ENCODE measurements at regions not wholly inside any gene's neighbourhood (a gene's known extent, or its start where the extent isn't known, plus 50 kb on each side); places are given as distances from the start of the nearest gene placed in this dataset.

DNA sequence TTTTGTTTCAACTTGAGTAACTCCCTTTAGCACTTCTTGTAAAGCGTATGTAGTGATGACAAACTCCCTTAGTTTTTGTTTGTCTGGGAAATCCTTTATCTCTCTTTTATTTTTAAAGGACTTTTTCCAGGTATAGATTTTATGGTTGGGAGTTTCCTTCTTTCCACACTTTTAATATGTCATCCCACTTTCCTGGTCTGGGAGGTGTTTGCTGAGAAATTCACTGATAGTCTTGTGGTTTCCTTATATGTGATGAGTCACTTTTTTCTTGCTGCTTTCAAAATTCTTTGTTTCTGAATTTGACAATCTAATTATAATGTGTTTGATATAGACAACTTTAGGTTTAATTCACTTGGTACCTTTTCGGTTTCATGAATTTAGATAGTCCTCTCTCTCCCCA is 353.9 kb downstream of the GPAT3 start:
- no peak overlapping the region for H2AFZ ChIP-seq (ENCODE audit: low read length)
- no peak overlapping the region for H4K8ac ChIP-seq (replicated peaks; ENCODE audit: insufficient read length, low read depth, low read length)
- no peak overlapping the region for H3K9ac ChIP-seq (ENCODE audit: extremely low read depth, insufficient read length, low read length)
- no peak overlapping the region for H2BK12ac ChIP-seq (ENCODE audit: insufficient read length, low read depth, low read length)
- H3K4me2 ChIP-seq (ENCODE audit: insufficient read depth, insufficient read length, low read length): no peak overlapping the region
- no peak overlapping the region for H3K4me3 Mint-ChIP-seq
- H3K14ac ChIP-seq (ENCODE audit: insufficient read depth, low read length): no peak overlapping the region
- no peaks in the 10 kb centered on the region for H3K27me3 Mint-ChIP-seq (ENCODE audit: low read depth)
- H2AK5ac ChIP-seq (ENCODE audit: insufficient read length, low read length): no peak overlapping the region
- no peak overlapping the region for H3K27ac ChIP-seq (ENCODE audit: insufficient read length, low read depth, low read length)
- TF ChIP-seq, protein P1, sequence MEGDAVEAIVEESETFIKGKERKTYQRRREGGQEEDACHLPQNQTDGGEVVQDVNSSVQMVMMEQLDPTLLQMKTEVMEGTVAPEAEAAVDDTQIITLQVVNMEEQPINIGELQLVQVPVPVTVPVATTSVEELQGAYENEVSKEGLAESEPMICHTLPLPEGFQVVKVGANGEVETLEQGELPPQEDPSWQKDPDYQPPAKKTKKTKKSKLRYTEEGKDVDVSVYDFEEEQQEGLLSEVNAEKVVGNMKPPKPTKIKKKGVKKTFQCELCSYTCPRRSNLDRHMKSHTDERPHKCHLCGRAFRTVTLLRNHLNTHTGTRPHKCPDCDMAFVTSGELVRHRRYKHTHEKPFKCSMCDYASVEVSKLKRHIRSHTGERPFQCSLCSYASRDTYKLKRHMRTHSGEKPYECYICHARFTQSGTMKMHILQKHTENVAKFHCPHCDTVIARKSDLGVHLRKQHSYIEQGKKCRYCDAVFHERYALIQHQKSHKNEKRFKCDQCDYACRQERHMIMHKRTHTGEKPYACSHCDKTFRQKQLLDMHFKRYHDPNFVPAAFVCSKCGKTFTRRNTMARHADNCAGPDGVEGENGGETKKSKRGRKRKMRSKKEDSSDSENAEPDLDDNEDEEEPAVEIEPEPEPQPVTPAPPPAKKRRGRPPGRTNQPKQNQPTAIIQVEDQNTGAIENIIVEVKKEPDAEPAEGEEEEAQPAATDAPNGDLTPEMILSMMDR (conservative IDR thresholded peaks at IDR 0.05): no peak
- H3K4ac ChIP-seq (ENCODE audit: low read depth, low read length): no peak overlapping the region
- no peak overlapping the region for H3T11ph ChIP-seq (ENCODE audit: low read length)
- no peaks in the 10 kb centered on the region for H3K9me3 Mint-ChIP-seq
- no peak overlapping the region for H2BK15ac ChIP-seq (ENCODE audit: low read depth, low read length)
- no peaks in the 10 kb centered on the region for H3K23me2 ChIP-seq (ENCODE audit: insufficient read length, low read depth, low read length, poor library complexity, severe bottlenecking)
- H3K56ac ChIP-seq (ENCODE audit: insufficient read length, low read depth, low read length): no peak overlapping the region
- no peak overlapping the region for H3K23ac ChIP-seq (ENCODE audit: insufficient read length, low read depth, low read length)
- peaks cover 14 to 19% of the 10 kb centered on the region in 2 experiments for H3K4me1 Mint-ChIP-seq
- no peak overlapping the region for H2BK120ac ChIP-seq (ENCODE audit: low read depth, low read length, poor library complexity, severe bottlenecking)
- H2BK20ac ChIP-seq (ENCODE audit: low read depth, low read length, poor library complexity, severe bottlenecking): no peak overlapping the region
- H3K18ac ChIP-seq (ENCODE audit: insufficient read length, low read depth, low read length): no peak overlapping the region
- no peak overlapping the region for H2BK5ac ChIP-seq (ENCODE audit: insufficient read length, low read length)
- H4K5ac ChIP-seq (ENCODE audit: insufficient read length, low read depth, low read length): no peak overlapping the region
- no peak overlapping the region for H3K27ac Mint-ChIP-seq
- DNase-seq: no peak
- H3K79me2 ChIP-seq (ENCODE audit: insufficient read depth, low read length): no peaks in the 10 kb centered on the region
- H3K27me3 ChIP-seq (ENCODE audit: insufficient read depth, low read length): no peaks in the 10 kb centered on the region
- no peaks in the 10 kb centered on the region for H3K9me3 ChIP-seq (ENCODE audit: control insufficient read depth, low read depth, low read length)
- no peak overlapping the region for H4K91ac ChIP-seq (ENCODE audit: insufficient read length, low read depth, low read length)
- no peaks in the 10 kb centered on the region for H4K20me1 ChIP-seq (ENCODE audit: control insufficient read depth, insufficient read depth, insufficient read length)
- H3K4me1 ChIP-seq (ENCODE audit: insufficient read depth, low read length): no peaks in the 10 kb centered on the region; the same call in 1 of the 2 replicates
- WGBS (ENCODE audit: extremely low coverage, insufficient read length, low lambda C conversion rate): no CpG with 5 or more reads among the region's 2 CpGs
- H3K79me1 ChIP-seq (ENCODE audit: insufficient read depth, low read depth, low read length, poor library complexity, severe bottlenecking): no peaks in the 10 kb centered on the region
- H3K36me3 Mint-ChIP-seq (ENCODE audit: insufficient read depth in 1 of 3, low read depth in 3 of 3): no peaks in the 10 kb centered on the region
